ENCODE measurements at regions not wholly inside any gene's neighbourhood (a gene's known extent, or its start where the extent isn't known, plus 50 kb on each side); places are given as distances from the start of the nearest gene placed in this dataset.

- no peak for DNase-seq
Measured at GRCh38 chr7:91644256-91644655, 236.2 kb downstream of the MTERF1 start.

GRCh38 chr7:91645542-91645941, 235.0 kb downstream of the MTERF1 start:
- DNase-seq, result no peak

- no peak for DNase-seq
Measured at GRCh38 chr7:91651986-91652385, 228.5 kb downstream of the MTERF1 start.

- no peak for DNase-seq
Measured at GRCh38 chr7:91653286-91653685, 227.2 kb downstream of the MTERF1 start.

GRCh38 chr7:91655656-91656055, 224.8 kb downstream of the MTERF1 start:
- no peak for DNase-seq

GRCh38 chr7:91656541-91657482, 223.7 kb downstream of the MTERF1 start:
- no peak for DNase-seq

- no peak for DNase-seq
Measured at GRCh38 chr7:91657483-91658071, 222.9 kb downstream of the MTERF1 start.

GRCh38 chr7:91659096-91659495, 221.4 kb downstream of the MTERF1 start:
- DNase-seq, result no peak

GRCh38 chr7:91660734-91661356, 219.7 kb downstream of the MTERF1 start:
- DNase-seq, result no peak

GRCh38 chr7:91661727-91662126, 218.8 kb downstream of the MTERF1 start:
- DNase-seq, result no peak

GRCh38 chr7:91668217-91668616, 212.3 kb downstream of the MTERF1 start:
- no peak for DNase-seq

GRCh38 chr7:91671245-91671644, 209.3 kb downstream of the MTERF1 start:
- DNase-seq, result no peak

- DNase-seq, result no peak
Measured at GRCh38 chr7:91674470-91674869, 206.0 kb downstream of the MTERF1 start.

- no peak for DNase-seq
Measured at GRCh38 chr7:91681718-91682117, 198.8 kb downstream of the MTERF1 start.

- peak; percentile 95 for DNase-seq
Measured at GRCh38 chr7:91683823-91684222, 196.7 kb downstream of the MTERF1 start.

GRCh38 chr7:91685544-91685943, 195.0 kb downstream of the MTERF1 start:
- peak; percentile 66 for DNase-seq

- no peak for DNase-seq
Measured at GRCh38 chr7:91690541-91691070, 189.9 kb downstream of the MTERF1 start.

- DNase-seq, result no peak
Measured at GRCh38 chr7:91691865-91692264, 188.6 kb downstream of the MTERF1 start.

GRCh38 chr7:91692800-91693199, 187.7 kb downstream of the MTERF1 start:
- DNase-seq, result no peak

GRCh38 chr7:91694351-91694841, 186.1 kb downstream of the MTERF1 start:
- DNase-seq, result no peak

- no peak for DNase-seq
Measured at GRCh38 chr7:91710881-91711280, 169.6 kb downstream of the MTERF1 start.

GRCh38 chr7:91713669-91714068, 166.8 kb downstream of the MTERF1 start:
- no peak for DNase-seq

- no peak for DNase-seq
Measured at GRCh38 chr7:91717681-91718470, 162.6 kb downstream of the MTERF1 start.

Measured in hematopoietic multipotent progenitor cell treated with erythropoietin and hydrocortisone succinate and interleukin-3 and kit ligand, for 4 days (in vitro differentiated cells).